Vagina (tissue), 2 donors: ENCODE measurements at regions not wholly inside any gene's neighbourhood (a gene's known extent, or its start where the extent isn't known, plus 50 kb on each side); places are given as distances from the start of the nearest gene placed in this dataset.

Source experiments
- POLR2A ChIP-seq, 2 donors: fragments of 450-650 bp; IDR thresholded peaks; one replicate each; pipeline ENCODE4 v1.6.1; 2017; ENCODE audit warnings: antibody characterized with exemption in 2 of 2, mild to moderate bottlenecking in 2 of 2, moderate library complexity in 2 of 2
- POLR2AphosphoS5 ChIP-seq, 2 donors: sonication (generic); formaldehyde crosslinking; IDR thresholded peaks; one replicate each; pipeline ENCODE4 v1.9.0; 2017; ENCODE audit warnings: antibody characterized with exemption in 2 of 2, mild to moderate bottlenecking in 2 of 2, low read depth in 1 of 2; ENCODE audit not compliant: insufficient read depth in 1 of 2
- TF ChIP-seq, protein P1 (sequence below), 3 experiments: fragments of 450-650 bp in 2 of 3; fragments of 200-600 bp in 1 of 3; sonication (generic) in 1 of 3; IDR thresholded peaks; one replicate each; pipeline ENCODE4 v1.5.1; 2017 to 2019; ENCODE audit warnings: antibody characterized with exemption in 3 of 3, mild to moderate bottlenecking in 2 of 3, moderate library complexity in 2 of 3

DNA sequence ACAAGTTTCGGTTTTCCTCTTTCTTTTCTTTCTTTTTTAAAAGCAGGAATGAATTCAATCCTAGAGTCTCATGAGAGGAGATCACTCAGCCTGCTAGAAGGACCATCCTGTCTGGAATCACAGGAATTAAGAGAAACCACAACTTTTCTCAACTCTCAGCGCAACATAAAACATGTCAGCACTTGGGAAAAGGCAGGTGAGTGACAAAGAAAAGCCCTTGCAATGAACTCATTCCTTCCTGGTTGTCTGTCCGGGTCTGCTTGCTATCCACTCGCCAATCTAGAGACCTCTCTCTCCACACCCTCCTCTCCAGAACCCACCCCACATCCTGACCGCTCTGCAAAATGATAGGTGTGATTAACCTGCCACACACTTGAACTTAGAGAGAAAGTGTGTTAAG is 253.8 kb downstream of the LY86 start:
- no peak for TF ChIP-seq POLR2AphosphoS5 (IDR thresholded peaks at IDR 0.05; ENCODE audit: insufficient read depth in 1 of 2, low read depth in 1 of 2)
- TF ChIP-seq, protein P1, sequence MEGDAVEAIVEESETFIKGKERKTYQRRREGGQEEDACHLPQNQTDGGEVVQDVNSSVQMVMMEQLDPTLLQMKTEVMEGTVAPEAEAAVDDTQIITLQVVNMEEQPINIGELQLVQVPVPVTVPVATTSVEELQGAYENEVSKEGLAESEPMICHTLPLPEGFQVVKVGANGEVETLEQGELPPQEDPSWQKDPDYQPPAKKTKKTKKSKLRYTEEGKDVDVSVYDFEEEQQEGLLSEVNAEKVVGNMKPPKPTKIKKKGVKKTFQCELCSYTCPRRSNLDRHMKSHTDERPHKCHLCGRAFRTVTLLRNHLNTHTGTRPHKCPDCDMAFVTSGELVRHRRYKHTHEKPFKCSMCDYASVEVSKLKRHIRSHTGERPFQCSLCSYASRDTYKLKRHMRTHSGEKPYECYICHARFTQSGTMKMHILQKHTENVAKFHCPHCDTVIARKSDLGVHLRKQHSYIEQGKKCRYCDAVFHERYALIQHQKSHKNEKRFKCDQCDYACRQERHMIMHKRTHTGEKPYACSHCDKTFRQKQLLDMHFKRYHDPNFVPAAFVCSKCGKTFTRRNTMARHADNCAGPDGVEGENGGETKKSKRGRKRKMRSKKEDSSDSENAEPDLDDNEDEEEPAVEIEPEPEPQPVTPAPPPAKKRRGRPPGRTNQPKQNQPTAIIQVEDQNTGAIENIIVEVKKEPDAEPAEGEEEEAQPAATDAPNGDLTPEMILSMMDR (IDR thresholded peaks at IDR 0.05), result no peak
- TF ChIP-seq POLR2A (IDR thresholded peaks at IDR 0.05), result no peak
